ENCODE measurements at regions not wholly inside any gene's neighbourhood (a gene's known extent, or its start where the extent isn't known, plus 50 kb on each side); places are given as distances from the start of the nearest gene placed in this dataset.
"Not testable (repeated sequence)": the region's sequence is repeated elsewhere in the genome, so short reads cannot be mapped to it uniquely, and the experiment has no call there.

DNA sequence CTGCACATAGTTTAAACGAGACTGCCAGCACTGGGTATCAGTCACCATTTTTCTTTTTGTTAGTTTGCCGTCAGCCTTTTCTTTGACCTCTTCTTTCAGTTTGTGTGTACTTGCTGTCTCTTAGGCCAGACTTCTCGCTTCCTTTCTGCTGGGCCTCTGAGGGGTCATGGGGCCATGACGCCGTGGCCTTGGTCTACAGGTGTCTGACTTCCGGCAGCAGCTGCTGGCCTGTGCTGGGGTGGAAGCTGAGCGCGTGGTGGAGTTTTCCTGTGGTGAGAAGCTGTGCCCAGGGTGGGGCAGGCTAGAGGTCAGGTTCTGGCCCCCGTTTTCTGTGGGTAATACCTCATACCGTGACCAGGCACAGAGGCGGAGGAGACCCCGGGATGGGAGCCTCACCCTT, 101.6 kb upstream of the PZP start:
- TF ChIP-seq, protein P1, sequence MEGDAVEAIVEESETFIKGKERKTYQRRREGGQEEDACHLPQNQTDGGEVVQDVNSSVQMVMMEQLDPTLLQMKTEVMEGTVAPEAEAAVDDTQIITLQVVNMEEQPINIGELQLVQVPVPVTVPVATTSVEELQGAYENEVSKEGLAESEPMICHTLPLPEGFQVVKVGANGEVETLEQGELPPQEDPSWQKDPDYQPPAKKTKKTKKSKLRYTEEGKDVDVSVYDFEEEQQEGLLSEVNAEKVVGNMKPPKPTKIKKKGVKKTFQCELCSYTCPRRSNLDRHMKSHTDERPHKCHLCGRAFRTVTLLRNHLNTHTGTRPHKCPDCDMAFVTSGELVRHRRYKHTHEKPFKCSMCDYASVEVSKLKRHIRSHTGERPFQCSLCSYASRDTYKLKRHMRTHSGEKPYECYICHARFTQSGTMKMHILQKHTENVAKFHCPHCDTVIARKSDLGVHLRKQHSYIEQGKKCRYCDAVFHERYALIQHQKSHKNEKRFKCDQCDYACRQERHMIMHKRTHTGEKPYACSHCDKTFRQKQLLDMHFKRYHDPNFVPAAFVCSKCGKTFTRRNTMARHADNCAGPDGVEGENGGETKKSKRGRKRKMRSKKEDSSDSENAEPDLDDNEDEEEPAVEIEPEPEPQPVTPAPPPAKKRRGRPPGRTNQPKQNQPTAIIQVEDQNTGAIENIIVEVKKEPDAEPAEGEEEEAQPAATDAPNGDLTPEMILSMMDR (conservative IDR thresholded peaks at IDR 0.05; ENCODE audit: low read depth in 2 of 2), result not testable (repeated sequence)
- TF ChIP-seq, protein P2, sequence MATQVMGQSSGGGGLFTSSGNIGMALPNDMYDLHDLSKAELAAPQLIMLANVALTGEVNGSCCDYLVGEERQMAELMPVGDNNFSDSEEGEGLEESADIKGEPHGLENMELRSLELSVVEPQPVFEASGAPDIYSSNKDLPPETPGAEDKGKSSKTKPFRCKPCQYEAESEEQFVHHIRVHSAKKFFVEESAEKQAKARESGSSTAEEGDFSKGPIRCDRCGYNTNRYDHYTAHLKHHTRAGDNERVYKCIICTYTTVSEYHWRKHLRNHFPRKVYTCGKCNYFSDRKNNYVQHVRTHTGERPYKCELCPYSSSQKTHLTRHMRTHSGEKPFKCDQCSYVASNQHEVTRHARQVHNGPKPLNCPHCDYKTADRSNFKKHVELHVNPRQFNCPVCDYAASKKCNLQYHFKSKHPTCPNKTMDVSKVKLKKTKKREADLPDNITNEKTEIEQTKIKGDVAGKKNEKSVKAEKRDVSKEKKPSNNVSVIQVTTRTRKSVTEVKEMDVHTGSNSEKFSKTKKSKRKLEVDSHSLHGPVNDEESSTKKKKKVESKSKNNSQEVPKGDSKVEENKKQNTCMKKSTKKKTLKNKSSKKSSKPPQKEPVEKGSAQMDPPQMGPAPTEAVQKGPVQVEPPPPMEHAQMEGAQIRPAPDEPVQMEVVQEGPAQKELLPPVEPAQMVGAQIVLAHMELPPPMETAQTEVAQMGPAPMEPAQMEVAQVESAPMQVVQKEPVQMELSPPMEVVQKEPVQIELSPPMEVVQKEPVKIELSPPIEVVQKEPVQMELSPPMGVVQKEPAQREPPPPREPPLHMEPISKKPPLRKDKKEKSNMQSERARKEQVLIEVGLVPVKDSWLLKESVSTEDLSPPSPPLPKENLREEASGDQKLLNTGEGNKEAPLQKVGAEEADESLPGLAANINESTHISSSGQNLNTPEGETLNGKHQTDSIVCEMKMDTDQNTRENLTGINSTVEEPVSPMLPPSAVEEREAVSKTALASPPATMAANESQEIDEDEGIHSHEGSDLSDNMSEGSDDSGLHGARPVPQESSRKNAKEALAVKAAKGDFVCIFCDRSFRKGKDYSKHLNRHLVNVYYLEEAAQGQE (IDR thresholded peaks at IDR 0.05; ENCODE audit: unreplicated experiment), result not testable (repeated sequence)
- TF ChIP-seq EZH2 (IDR thresholded peaks at IDR 0.05; ENCODE audit: low read depth, unreplicated experiment); JUNB (IDR thresholded peaks at IDR 0.05; ENCODE audit: unreplicated experiment); POLR2AphosphoS5 (IDR thresholded peaks at IDR 0.05; ENCODE audit: low read depth); EZH2phosphoT487 (IDR thresholded peaks at IDR 0.05; ENCODE audit: unreplicated experiment): not testable (repeated sequence)
- TF ChIP-seq, protein P3, sequence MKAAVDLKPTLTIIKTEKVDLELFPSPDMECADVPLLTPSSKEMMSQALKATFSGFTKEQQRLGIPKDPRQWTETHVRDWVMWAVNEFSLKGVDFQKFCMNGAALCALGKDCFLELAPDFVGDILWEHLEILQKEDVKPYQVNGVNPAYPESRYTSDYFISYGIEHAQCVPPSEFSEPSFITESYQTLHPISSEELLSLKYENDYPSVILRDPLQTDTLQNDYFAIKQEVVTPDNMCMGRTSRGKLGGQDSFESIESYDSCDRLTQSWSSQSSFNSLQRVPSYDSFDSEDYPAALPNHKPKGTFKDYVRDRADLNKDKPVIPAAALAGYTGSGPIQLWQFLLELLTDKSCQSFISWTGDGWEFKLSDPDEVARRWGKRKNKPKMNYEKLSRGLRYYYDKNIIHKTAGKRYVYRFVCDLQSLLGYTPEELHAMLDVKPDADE (IDR thresholded peaks at IDR 0.05), result not testable (repeated sequence)

Measured in GM23338 (cell line).